K562 (cell line): ENCODE measurements at regions not wholly inside any gene's neighbourhood (a gene's known extent, or its start where the extent isn't known, plus 50 kb on each side); places are given as distances from the start of the nearest gene placed in this dataset.

Experiments
- ATAC-seq: fragments of 200-7000 bp; cut with Tn5 transposase; 3 replicates; pipeline ENCODE4 v1.9.1; 2020; ENCODE audit warnings: moderate library complexity
- BruUV-seq: library from RNA; stranded (reverse); fragments of 400-500 nt; replicated peaks from 2 replicates; lab custom pipeline; 2021; lab: Mats Ljungman, UMichigan
- CTCF ChIA-PET: fragments of 300-600 bp; formaldehyde crosslinking; extraction: SDS; loops from one replicate; lab custom pipeline; 2021; ENCODE audit warnings: low intra/inter-chr PET ratio; lab: Yijun Ruan, JAX
- POLR2A ChIA-PET: fragments of 300-600, 350-650 bp; sonication (Branson Sonifier 250); formaldehyde crosslinking; extraction: SDS; loops from one replicate; lab custom pipeline; 2021; ENCODE audit warnings: antibody characterized with exemption, inconsistent platforms; lab: Yijun Ruan, JAX
- DNase-seq, 4 experiments: peaks; one replicate each; pipeline versions ENCODE4 v3.0.0 to v3.0.0-alpha.2; 2011 to 2018; ENCODE audit warnings: low spot score in 3 of 4, mixed read lengths in 3 of 4; ENCODE audit errors: extremely low read depth in 1 of 4
- FAIRE-seq: peaks from 2 replicates; lab custom pipeline; 2011; peaks lifted over from hg19 to GRCh38; lab: Jason Lieb, UNC
- H2AFZ ChIP-seq: 2 replicates; pipeline ENCODE4 v1.6.0; 2011; ENCODE audit warnings: low read depth, low read length, control low read depth, inconsistent platforms
- H3K27ac ChIP-seq: fragments of 200-600 bp; 3 replicates; pipeline ENCODE4 v1.8.0; 2011; ENCODE audit warnings: low read depth, mild to moderate bottlenecking, control low read depth, inconsistent platforms, low read length, moderate library complexity, mixed read lengths; ENCODE audit errors: extremely low read depth
- H3K27me3 ChIP-seq, 2 experiments: fragments of 300-600 bp in 1 of 2; 2 replicates in 1 of 2; 3 replicates in 1 of 2; pipeline versions ENCODE4 v1.6.0 to v1.8.0; 2011; ENCODE audit warnings: inconsistent platforms in 2 of 2, low read length in 2 of 2, mild to moderate bottlenecking in 1 of 2, mixed read lengths in 1 of 2, moderate library complexity in 1 of 2; ENCODE audit not compliant: control insufficient read depth in 2 of 2, insufficient read depth in 2 of 2
- H3K36me3 ChIP-seq: fragments of 300-600 bp; 3 replicates; pipeline ENCODE4 v1.8.0; 2011; ENCODE audit warnings: mild to moderate bottlenecking, low read length, inconsistent platforms; ENCODE audit not compliant: control insufficient read depth, insufficient read depth
- H3K4me1 ChIP-seq, 2 experiments: fragments of 200-600 bp in 1 of 2; replicated peaks in 1 of 2; 2 replicates in 1 of 2; 3 replicates in 1 of 2; pipeline versions ENCODE4 v1.5.1 to v1.8.0; 2011; ENCODE audit warnings: inconsistent platforms in 2 of 2, low read length in 2 of 2, mild to moderate bottlenecking in 1 of 2, mixed read lengths in 1 of 2, moderate library complexity in 1 of 2; ENCODE audit not compliant: control insufficient read depth in 2 of 2, insufficient read depth in 2 of 2
- H3K4me2 ChIP-seq: 2 replicates; pipeline ENCODE4 v1.6.1; 2011; ENCODE audit warnings: low read length, control low read depth, inconsistent platforms, mixed read lengths; ENCODE audit not compliant: insufficient read depth
- H3K4me3 ChIP-seq: fragments of 200-600 bp; sonication (generic), shearing (Covaris generic); 2 replicates; pipeline ENCODE4 v1.5.1; 2016; ENCODE audit warnings: control low read depth, inconsistent platforms
- H3K79me2 ChIP-seq: fragments of 200-600 bp; 3 replicates; pipeline ENCODE4 v1.8.0; 2011; ENCODE audit warnings: low read length, inconsistent platforms; ENCODE audit not compliant: control insufficient read depth, insufficient read depth
- H3K9ac ChIP-seq, 2 experiments: 2 replicates each; pipeline versions ENCODE4 v1.6.0 to v1.6.1; 2011; ENCODE audit warnings: low read depth in 2 of 2, low read length in 2 of 2, control low read depth in 1 of 2, inconsistent platforms in 1 of 2, mild to moderate bottlenecking in 1 of 2, mixed read lengths in 1 of 2; ENCODE audit not compliant: insufficient read depth in 1 of 2
- H3K9me1 ChIP-seq: one replicate; pipeline ENCODE4 v1.6.0; 2011; ENCODE audit warnings: inconsistent platforms, mild to moderate bottlenecking, low read length, moderate library complexity; ENCODE audit not compliant: control insufficient read depth, insufficient read depth
- H3K9me3 ChIP-seq: replicated peaks from 2 replicates; pipeline ENCODE4 v1.5.1; 2011; ENCODE audit warnings: low read depth, low read length, inconsistent platforms; ENCODE audit not compliant: control insufficient read depth, insufficient read depth
- H4K20me1 ChIP-seq: replicated peaks from 2 replicates; pipeline ENCODE4 v1.6.1; 2011; ENCODE audit warnings: low read length, inconsistent platforms, mixed read lengths; ENCODE audit not compliant: control insufficient read depth, insufficient read depth
- ELF4 ChIP-seq: fragments of 450-650 bp; formaldehyde crosslinking; IDR thresholded peaks from 2 replicates; pipeline ENCODE4 v1.4.0; 2022; ENCODE audit warnings: missing genetic modification characterization
- HMGN3 ChIP-seq: IDR thresholded peaks from 2 replicates; pipeline ENCODE4 v1.6.1; 2011; ENCODE audit warnings: borderline replicate concordance, low read depth, mild to moderate bottlenecking, mixed read lengths, low read length; ENCODE audit not compliant: insufficient read length; ENCODE audit errors: extremely low read depth
- HNRNPK ChIP-seq: fragments of 200-400 bp; formaldehyde crosslinking; IDR thresholded peaks from one replicate; pipeline ENCODE4 v1.6.1; 2018; ENCODE audit warnings: mild to moderate bottlenecking, low read depth, low read length; ENCODE audit not compliant: poor library complexity, severe bottlenecking
- IFI16 ChIP-seq: fragments of 250-450 bp; sonication (Bioruptor Pico); IDR thresholded peaks from 2 replicates; pipeline ENCODE4 v2.1.2; 2022; ENCODE audit warnings: mild to moderate bottlenecking, inconsistent platforms
- SAFB2 ChIP-seq: fragments of 200-400 bp; formaldehyde crosslinking; IDR thresholded peaks from 2 replicates; pipeline ENCODE4 v1.6.1; 2018; ENCODE audit warnings: borderline replicate concordance, low read length, low read depth, moderate library complexity; ENCODE audit not compliant: severe bottlenecking
- TAF9B ChIP-seq: fragments of 450-650 bp; IDR thresholded peaks from 2 replicates; pipeline ENCODE4 v1.6.1; 2018; ENCODE audit warnings: mild to moderate bottlenecking; ENCODE audit not compliant: partially characterized antibody
- TCF7L2 ChIP-seq: fragments of 150-350 bp; IDR thresholded peaks from 2 replicates; pipeline ENCODE4 v1.6.1; 2016; ENCODE audit warnings: low read depth, mild to moderate bottlenecking, low read length, moderate library complexity
- YBX1 ChIP-seq: fragments of 450-650 bp; IDR thresholded peaks from 2 replicates; pipeline ENCODE4 v1.7.1; 2016; ENCODE audit warnings: mild to moderate bottlenecking
- ZFP36 ChIP-seq: fragments of 150-350 bp; IDR thresholded peaks from 2 replicates; pipeline ENCODE4 v1.6.1; 2018; ENCODE audit warnings: low read length, low read depth; ENCODE audit not compliant: partially characterized antibody
- ZFPM2 ChIP-seq: fragments of 250-450 bp; sonication (Bioruptor Pico); IDR thresholded peaks from 2 replicates; pipeline ENCODE4 v1.5.1; 2022; ENCODE audit warnings: mild to moderate bottlenecking
- ZNF143 ChIP-seq: sonication (generic); formaldehyde crosslinking; IDR thresholded peaks from 2 replicates; pipeline ENCODE4 v1.9.0; 2022; ENCODE audit warnings: mild to moderate bottlenecking, missing genetic modification reagents
- WGBS: fragments of 100-300 bp; shearing (Covaris generic); methylation state at CpG from one replicate; pipeline ENCODE4 v1.1.6; 2016; ENCODE audit warnings: low coverage, mixed read lengths; ENCODE audit not compliant: insufficient coverage; ENCODE audit errors: missing lambda C conversion rate; 5-methylcytosine and 5-hydroxymethylcytosine counted together
- in situ Hi-C: fragments of 300-500 bp; cut with MboI; formaldehyde crosslinking; loops from 4 replicates; pipeline ENCODE4 v1.15.0; 2018; ENCODE audit warnings: inconsistent platforms, mixed read lengths
- intact Hi-C: fragments of 100-400 bp; cut with micrococcal nuclease; formaldehyde crosslinking; loops from 2 replicates; pipeline ENCODE4 v1.14.2; 2022
- TF ChIP-seq, protein P1 (sequence below): fragments of 250-450 bp; sonication (Bioruptor Pico); IDR thresholded peaks from 2 replicates; pipeline ENCODE4 v1.9.0; 2021; ENCODE audit warnings: mild to moderate bottlenecking
- TF ChIP-seq, protein P2 (sequence below), 2 experiments: fragments of 450-650 bp in 1 of 2; sonication (generic) in 1 of 2; formaldehyde crosslinking in 1 of 2; IDR thresholded peaks in 1 of 2; conservative IDR thresholded peaks in 1 of 2; 2 replicates each; pipeline versions ENCODE4 v1.6.1 to v1.8.1; 2016 to 2023; ENCODE audit warnings: mild to moderate bottlenecking in 2 of 2, moderate library complexity in 2 of 2, inconsistent platforms in 1 of 2, missing genetic modification reagents in 1 of 2
- TF ChIP-seq, protein P3 (sequence below): sonication (generic); formaldehyde crosslinking; IDR thresholded peaks from 2 replicates; pipeline ENCODE4 v1.8.0; 2022; ENCODE audit warnings: mild to moderate bottlenecking, missing genetic modification reagents

- TF ChIP-seq TAF9B = no peak
- no peak for TF ChIP-seq ZFP36
- TF ChIP-seq, protein P1, sequence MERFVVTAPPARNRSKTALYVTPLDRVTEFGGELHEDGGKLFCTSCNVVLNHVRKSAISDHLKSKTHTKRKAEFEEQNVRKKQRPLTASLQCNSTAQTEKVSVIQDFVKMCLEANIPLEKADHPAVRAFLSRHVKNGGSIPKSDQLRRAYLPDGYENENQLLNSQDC (CRISPR knock-in tag) = no peak
Observed at GRCh38 chr17:72212041-72212440, 91.2 kb downstream of the SOX9 start (continued).

DNA sequence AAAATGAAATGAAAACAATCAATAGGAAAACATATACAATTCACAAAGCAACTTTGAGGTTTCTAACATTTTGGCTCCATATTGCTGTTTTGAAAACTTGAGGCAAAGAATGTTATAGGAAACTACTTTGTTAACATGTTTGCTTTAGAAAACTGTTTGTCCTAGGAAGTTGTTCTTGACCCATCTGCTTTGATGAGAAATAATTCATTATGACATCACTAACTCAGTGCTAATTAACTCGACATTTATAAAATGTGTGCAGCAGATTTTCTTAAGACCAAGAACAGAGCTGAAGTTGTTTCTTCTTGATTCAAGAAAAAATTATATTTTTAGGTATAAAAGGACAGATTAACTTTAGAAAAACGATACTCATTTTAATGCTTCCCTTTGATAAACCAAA lies 94.7 kb downstream of the SOX9 start:
- Histone ChIP-seq H3K9me1 (no peaks in the 10 kb centered on the region), H3K27me3 (no peaks in the 10 kb centered on the region; a peak in 1 of 5 replicates), H3K79me2 (no peaks in the 10 kb centered on the region), H3K36me3 (no peaks in the 10 kb centered on the region), H4K20me1 (no peaks in the 10 kb centered on the region), H3K9ac (no peak overlapping the region), H3K4me1 (no peaks in the 10 kb centered on the region), H3K27ac (no peak overlapping the region), H3K4me3 (no peak overlapping the region), H3K4me2 (no peak overlapping the region), H2AFZ (no peak overlapping the region), H3K9me3 (no peaks in the 10 kb centered on the region)
- intact Hi-C loops = no loop called here
- in situ Hi-C loops = no loop called here
- ChIA-PET POLR2A (no interaction called here), CTCF (no interaction called here)
- WGBS = 0% methylated on average over 2 of the region's 2 CpGs
- DNase-seq = no peak
- ATAC-seq = no peak
- FAIRE-seq = no peak
- no peak for TF ChIP-seq IFI16
- TF ChIP-seq ZNF143 (CRISPR knock-in tag) = no peak
- no peak for TF ChIP-seq HNRNPK
- TF ChIP-seq YBX1 = no peak
- TF ChIP-seq SAFB2 = no peak
- TF ChIP-seq, protein P2, sequence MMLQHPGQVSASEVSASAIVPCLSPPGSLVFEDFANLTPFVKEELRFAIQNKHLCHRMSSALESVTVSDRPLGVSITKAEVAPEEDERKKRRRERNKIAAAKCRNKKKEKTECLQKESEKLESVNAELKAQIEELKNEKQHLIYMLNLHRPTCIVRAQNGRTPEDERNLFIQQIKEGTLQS (IDR thresholded peaks at IDR 0.05) = no peak
- TF ChIP-seq, protein P2 (CRISPR knock-in tag; conservative IDR thresholded peaks at IDR 0.05) = no peak
- TF ChIP-seq, protein P3, sequence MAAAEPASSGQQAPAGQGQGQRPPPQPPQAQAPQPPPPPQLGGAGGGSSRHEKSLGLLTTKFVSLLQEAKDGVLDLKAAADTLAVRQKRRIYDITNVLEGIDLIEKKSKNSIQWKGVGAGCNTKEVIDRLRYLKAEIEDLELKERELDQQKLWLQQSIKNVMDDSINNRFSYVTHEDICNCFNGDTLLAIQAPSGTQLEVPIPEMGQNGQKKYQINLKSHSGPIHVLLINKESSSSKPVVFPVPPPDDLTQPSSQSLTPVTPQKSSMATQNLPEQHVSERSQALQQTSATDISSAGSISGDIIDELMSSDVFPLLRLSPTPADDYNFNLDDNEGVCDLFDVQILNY = no peak
- TF ChIP-seq HMGN3 = no peak
- no peak for TF ChIP-seq ZFPM2
- no peak for TF ChIP-seq TCF7L2
- no peak for TF ChIP-seq ELF4 (CRISPR knock-in tag)
- no TSS peak for BruUV-seq
